ENCODE measurements at regions not wholly inside any gene's neighbourhood (a gene's known extent, or its start where the extent isn't known, plus 50 kb on each side); places are given as distances from the start of the nearest gene placed in this dataset.

GRCh38 chr9:88791105-88791805 is 200.0 kb upstream of the S1PR3 start:
- DNase-seq = no peak

- no peak for DNase-seq
Measured at GRCh38 chr9:88792502-88792901, 198.8 kb upstream of the S1PR3 start.

DNA sequence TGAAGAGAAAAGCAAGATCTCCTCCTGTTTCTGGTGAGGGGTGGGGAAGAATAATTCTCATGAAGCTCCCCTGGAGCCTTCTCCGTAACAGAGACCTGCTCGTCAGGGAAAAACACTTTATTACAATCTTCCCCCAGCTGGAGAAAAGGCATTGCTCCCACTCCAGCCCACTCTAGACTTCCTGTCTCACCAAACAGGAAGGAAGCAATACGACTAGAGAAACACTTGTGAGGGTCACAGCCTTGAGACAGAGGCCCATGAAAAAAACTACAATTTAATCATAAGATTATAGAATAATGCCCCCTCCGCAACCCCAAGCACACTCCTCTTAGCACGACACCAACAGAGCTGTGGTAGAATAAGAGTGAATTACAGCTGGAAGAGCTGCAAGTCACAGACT is 197.2 kb upstream of the S1PR3 start:
- no peak for DNase-seq

- no peak for DNase-seq
Measured at GRCh38 chr9:88796947-88797346, 194.3 kb upstream of the S1PR3 start.

GRCh38 chr9:88798476-88798875 is 192.8 kb upstream of the S1PR3 start:
- no peak for DNase-seq

GRCh38 chr9:88799541-88800328 is 191.5 kb upstream of the S1PR3 start:
- DNase-seq = no peak

DNA sequence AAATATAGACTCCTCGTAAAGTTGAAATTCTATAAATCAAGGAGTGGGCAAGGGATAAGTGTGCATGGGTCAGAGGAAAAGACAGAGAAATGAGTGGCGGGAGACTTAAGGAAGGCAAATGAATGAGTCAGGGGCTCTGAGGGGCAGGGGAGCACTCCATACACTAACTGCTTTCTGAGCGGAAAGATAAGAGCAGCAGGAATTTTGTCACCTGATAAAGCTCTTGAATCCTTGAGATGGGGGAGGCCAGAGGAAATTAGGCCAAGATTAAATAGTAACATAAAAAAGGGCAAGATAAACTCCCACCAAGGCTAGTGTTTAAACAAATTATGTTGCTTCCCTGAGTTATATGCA is 191.0 kb upstream of the S1PR3 start:
- DNase-seq = no peak

DNA sequence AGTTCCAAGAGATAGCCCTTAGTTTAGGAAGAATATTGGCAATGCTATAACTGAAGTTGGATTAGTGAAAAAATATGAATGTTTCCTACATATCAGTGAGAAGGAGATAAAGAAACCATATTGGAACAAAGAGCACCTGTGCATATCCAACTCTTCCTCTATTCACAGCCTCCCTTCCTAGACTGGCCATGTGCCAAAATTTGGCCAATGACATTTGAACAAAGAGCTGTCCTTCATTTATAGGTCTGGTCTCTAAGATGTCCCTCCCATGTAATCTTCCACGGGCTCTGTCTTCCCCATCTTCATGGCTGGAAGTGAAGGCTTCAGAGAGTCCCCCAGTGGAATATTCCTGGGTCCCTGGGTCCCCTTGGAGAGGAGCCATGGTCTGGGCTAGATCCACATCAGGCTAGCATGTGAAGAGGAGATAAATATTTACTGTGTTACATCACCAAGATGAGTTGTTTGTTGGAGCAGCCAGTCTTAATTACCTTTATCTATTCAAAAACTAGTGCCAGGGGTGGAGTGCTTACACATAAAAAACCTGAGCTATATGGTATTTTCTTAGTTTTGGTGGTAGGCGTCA is 190.0 kb upstream of the S1PR3 start:
- no peak for DNase-seq

GRCh38 chr9:88802533-88802932 is 188.7 kb upstream of the S1PR3 start:
- no peak for DNase-seq

GRCh38 chr9:88803546-88804253 is 187.6 kb upstream of the S1PR3 start:
- DNase-seq = no peak

GRCh38 chr9:88804254-88804596 is 187.0 kb upstream of the S1PR3 start:
- DNase-seq = no peak

DNA sequence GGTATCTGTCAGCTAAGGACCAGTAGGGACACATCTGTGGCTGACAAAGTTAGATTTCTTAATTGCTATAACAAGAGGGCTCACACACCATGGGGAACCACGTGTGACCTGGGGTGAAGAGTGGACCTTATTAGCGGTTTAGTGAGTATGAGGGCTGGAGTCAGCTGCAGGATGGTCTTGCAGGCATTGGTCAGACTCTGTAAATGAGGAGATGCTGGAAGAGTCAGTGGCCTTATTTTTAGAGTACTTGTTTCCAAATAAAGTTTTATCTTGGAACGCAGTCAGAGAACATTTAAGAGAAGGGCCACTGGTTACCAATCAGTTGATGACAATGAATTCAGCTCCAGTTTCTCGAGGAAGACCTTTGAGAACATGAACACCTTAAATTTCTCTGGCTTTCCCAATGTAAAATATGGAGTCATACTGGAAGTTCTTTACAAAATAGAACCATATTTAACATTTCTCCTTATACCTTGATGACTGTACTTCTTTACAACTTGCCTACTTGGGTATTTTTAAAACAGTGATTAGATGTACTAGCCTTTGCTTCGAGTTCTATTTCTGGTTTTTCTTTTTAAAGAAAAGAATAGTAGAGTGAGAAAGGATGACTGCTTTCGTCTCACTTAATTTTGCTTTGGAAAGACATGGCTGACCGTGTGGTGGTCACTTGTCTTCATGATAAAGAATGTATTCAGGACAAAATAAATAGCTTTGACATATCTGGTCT is 185.9 kb upstream of the S1PR3 start:
- no peak for DNase-seq

- no peak for DNase-seq
Measured at GRCh38 chr9:88807426-88807825, 183.8 kb upstream of the S1PR3 start.

DNA sequence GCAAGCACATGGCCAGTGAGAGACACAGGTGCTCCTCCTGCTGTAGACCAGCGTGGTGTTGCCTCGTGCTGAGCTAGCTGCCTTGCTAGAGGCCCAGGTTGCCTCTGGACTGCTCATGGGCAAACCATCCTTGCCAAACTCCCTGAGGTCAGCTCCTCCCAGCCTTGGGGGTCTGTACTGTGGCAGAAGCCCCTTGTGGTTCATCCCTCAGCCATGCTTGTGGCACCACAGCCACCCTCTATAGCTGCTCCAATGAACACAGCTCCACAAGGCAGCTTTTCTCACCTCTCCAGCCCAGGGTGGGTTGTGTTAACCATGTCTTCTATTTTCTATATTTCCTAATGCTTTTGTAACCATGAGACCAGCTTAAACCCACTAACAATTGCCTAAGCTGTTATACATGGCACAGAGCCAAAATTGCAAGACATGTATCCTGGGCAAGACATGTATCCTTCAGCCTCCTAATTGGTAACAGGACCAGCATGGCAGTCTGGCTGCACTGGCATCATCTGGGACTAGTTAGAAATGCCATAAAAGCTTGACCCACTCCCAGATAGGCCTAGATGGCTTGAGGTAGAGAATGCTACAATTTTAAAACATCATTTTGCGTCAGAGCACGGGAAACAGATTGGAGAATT is 183.1 kb upstream of the S1PR3 start:
- DNase-seq = no peak

DNA sequence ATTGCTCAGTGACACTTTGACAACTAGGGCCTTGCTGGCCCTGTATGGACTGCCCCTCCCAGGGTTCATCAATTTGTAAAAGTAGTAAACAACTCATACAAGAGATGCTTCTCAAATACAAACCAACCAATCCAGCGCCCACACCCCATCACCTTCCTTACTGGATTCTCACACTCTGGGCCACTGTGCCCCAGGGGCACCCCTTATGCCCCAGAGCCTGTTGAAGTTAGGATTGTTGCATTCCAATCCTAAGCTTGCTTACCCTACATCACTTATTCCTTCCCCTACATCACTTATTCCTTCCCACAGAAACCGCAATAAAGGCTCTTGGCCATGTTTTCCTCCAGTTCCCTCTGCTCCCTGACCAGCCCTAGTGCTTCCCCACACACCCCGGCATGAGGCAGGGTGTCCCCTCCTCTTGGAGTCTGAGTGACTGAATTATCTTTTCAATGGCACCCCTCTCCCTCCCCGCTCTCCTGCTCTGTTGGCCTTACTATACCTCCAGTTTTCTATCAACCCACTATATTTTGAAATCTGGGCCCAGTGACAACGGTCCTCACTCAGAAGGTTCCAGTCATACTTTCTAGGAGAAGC is 182.4 kb upstream of the S1PR3 start:
- DNase-seq = no peak

- DNase-seq = peak; percentile 85 to 89
Measured at GRCh38 chr9:88809355-88810161, 181.7 kb upstream of the S1PR3 start.

DNA sequence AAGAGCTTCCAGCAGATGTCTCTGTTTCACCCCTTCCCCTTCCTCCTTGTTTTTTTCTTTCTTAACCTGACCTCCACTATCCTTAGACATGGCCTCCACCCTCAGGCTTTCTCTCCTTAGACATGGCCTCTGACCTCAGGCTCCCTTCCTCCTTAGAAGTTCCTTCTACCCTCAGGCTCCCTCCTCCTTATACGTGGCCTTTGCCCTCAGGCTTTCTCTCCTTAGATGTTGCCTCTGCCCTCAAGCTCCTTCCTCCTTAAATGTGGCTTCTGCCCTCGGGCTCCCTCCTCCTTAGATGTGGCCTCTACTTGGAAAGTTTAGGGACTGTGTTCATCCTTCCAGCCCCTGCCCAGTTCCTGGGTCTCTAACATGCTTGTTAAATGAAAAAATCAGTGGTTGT is 180.4 kb upstream of the S1PR3 start:
- DNase-seq = no peak

GRCh38 chr9:88811511-88811910 is 179.8 kb upstream of the S1PR3 start:
- no peak for DNase-seq

DNA sequence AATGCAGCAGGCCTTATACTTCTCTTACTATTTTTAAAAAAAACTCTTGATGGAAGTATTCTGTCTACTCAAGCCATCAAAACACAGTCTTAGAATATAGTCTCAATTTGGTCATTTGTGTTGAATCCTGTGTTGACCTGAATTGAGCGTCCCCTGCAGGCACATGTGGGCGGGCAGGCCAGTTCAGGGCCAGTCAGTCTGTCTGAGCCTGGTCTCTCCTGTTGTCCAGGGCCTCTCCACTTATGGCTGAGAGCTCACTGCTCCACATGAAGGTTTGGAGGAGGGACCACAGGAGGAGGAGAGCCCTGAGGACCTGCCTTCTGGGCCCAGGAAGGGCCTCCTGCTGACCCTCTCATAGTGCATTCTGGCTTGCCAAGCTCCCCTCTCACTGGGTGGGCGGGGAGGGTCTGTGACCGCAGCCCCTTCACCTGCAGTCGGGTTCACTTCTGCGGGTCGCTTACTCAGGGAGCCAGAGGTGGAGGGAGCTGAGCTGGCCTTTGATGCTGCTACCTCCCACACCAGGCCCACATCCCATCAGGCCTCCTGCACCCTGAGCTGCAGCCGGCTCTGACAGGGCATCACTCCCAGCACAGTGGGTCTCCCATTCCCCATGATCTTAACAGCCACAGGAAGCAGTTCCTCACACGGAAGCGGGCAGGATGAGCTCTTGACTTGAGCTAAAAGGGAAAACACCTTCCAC is 178.2 kb upstream of the S1PR3 start:
- no peak for DNase-seq
